OCI-LY1 (cell line): ENCODE measurements at regions not wholly inside any gene's neighbourhood (a gene's known extent, or its start where the extent isn't known, plus 50 kb on each side); places are given as distances from the start of the nearest gene placed in this dataset.

Experiments used
- CTCF ChIP-seq: fragments of 200-600 bp; sonication (generic), shearing (Covaris generic); IDR thresholded peaks from 2 replicates; pipeline ENCODE4 v1.5.1; 2017; ENCODE audit warnings: mild to moderate bottlenecking, antibody characterized with exemption, low read length, moderate library complexity, mixed read lengths
- EZH2 ChIP-seq: fragments of 200-600 bp; sonication (generic), shearing (Covaris generic); IDR thresholded peaks from 2 replicates; pipeline ENCODE4 v1.8.0; 2017; ENCODE audit warnings: borderline replicate concordance, mixed run types, mild to moderate bottlenecking, antibody characterized with exemption, low read length, moderate library complexity, mixed read lengths

GRCh38 chr4:14790494-14790893 lies 211.8 kb upstream of the CPEB2 start:
- TF ChIP-seq EZH2 (no peak), CTCF (no peak)
